NCI-H524 treated with DMSO at 0.1 percent for 48 hours (cell line): ENCODE measurements at regions not wholly inside any gene's neighbourhood (a gene's known extent, or its start where the extent isn't known, plus 50 kb on each side); places are given as distances from the start of the nearest gene placed in this dataset.
A peak's percentile ranks its signal among the peaks of the same experiment; 100 is the strongest.

ENCODE experiments used
- DNase-seq: peaks from one replicate; lab custom pipeline; 2025; lab: John Stamatoyannopoulos, UW

GRCh38 chr6:9482030-9482738 lies 932.7 kb downstream of the TFAP2A start:
- DNase-seq = no peak

GRCh38 chr6:9481292-9482029 lies 933.4 kb downstream of the TFAP2A start:
- no peak for DNase-seq

GRCh38 chr6:9468277-9468676 lies 946.6 kb downstream of the TFAP2A start:
- no peak for DNase-seq

GRCh38 chr6:9467741-9468140 lies 947.1 kb downstream of the TFAP2A start:
- DNase-seq = no peak

- no peak for DNase-seq
These were observed 950.3 kb downstream of the TFAP2A start for GRCh38 chr6:9464583-9464982.

- DNase-seq = no peak
These were observed 951.6 kb downstream of the TFAP2A start for GRCh38 chr6:9463311-9463710.

- no peak for DNase-seq
These were observed 953.7 kb downstream of the TFAP2A start for GRCh38 chr6:9461188-9461587.

- peak; percentile 80 for DNase-seq
These were observed 956.5 kb downstream of the TFAP2A start for GRCh38 chr6:9458424-9458823.

GRCh38 chr6:9455864-9456658 lies 958.8 kb downstream of the TFAP2A start:
- no peak for DNase-seq

GRCh38 chr6:9439621-9440330 lies 975.1 kb downstream of the TFAP2A start:
- no peak for DNase-seq

GRCh38 chr6:9437836-9438235 lies 977.0 kb downstream of the TFAP2A start:
- no peak for DNase-seq

GRCh38 chr6:9435281-9435680 lies 979.6 kb downstream of the TFAP2A start:
- DNase-seq = no peak

- no peak for DNase-seq
These were observed 982.9 kb downstream of the TFAP2A start for GRCh38 chr6:9431945-9432344.

GRCh38 chr6:9428421-9429172 lies 986.3 kb downstream of the TFAP2A start:
- no peak for DNase-seq

- no peak for DNase-seq
These were observed 986.8 kb upstream of the SLC35B3 start for GRCh38 chr6:9422138-9422537.

- DNase-seq = peak; percentile 41
These were observed 985.1 kb upstream of the SLC35B3 start for GRCh38 chr6:9420316-9421015.

- DNase-seq = no peak
These were observed 982.1 kb upstream of the SLC35B3 start for GRCh38 chr6:9417400-9417799.

- DNase-seq = no peak
These were observed 977.7 kb upstream of the SLC35B3 start for GRCh38 chr6:9412951-9413559.

GRCh38 chr6:9409126-9409525 lies 973.8 kb upstream of the SLC35B3 start:
- DNase-seq = no peak

- no peak for DNase-seq
These were observed 973.2 kb upstream of the SLC35B3 start for GRCh38 chr6:9408402-9409117.
